HepG2 (cell line): ENCODE measurements at regions not wholly inside any gene's neighbourhood (a gene's known extent, or its start where the extent isn't known, plus 50 kb on each side); places are given as distances from the start of the nearest gene placed in this dataset.

Experiments
- CHCHD3 ChIP-seq: sonication (generic); formaldehyde crosslinking; IDR thresholded peaks from 2 replicates; pipeline ENCODE4 v1.8.0; 2022; ENCODE audit warnings: mild to moderate bottlenecking, missing genetic modification reagents, moderate library complexity
- HDAC2 ChIP-seq: sonication (generic); formaldehyde crosslinking; IDR thresholded peaks from 2 replicates; pipeline ENCODE4 v1.4.0; 2020; ENCODE audit warnings: missing genetic modification reagents
- HIC2 ChIP-seq: sonication (generic); formaldehyde crosslinking; IDR thresholded peaks from 2 replicates; pipeline ENCODE4 v1.9.0; 2022; ENCODE audit warnings: low read depth, missing genetic modification reagents
- IKZF4 ChIP-seq: sonication (generic); formaldehyde crosslinking; IDR thresholded peaks from 2 replicates; pipeline ENCODE4 v1.5.1; 2020; ENCODE audit warnings: borderline replicate concordance, mild to moderate bottlenecking, low read depth, missing genetic modification reagents; ENCODE audit errors: not compliant biosample characterization
- MEIS2 ChIP-seq: sonication (generic); formaldehyde crosslinking; IDR thresholded peaks from 2 replicates; pipeline ENCODE4 v1.9.0; 2021; ENCODE audit warnings: mild to moderate bottlenecking, missing genetic modification reagents
- NFE2 ChIP-seq: sonication (generic); formaldehyde crosslinking; IDR thresholded peaks from 2 replicates; pipeline ENCODE4 v1.4.0; 2020; ENCODE audit warnings: missing genetic modification reagents
- NFIC ChIP-seq: IDR thresholded peaks from 2 replicates; pipeline ENCODE4 v1.6.1; 2012; ENCODE audit warnings: mild to moderate bottlenecking, low read length, inconsistent platforms
- NR2F2 ChIP-seq: IDR thresholded peaks from 2 replicates; pipeline ENCODE4 v1.6.1; 2012; ENCODE audit warnings: low read depth, inconsistent platforms, borderline replicate concordance
- REPIN1 ChIP-seq: sonication (generic); formaldehyde crosslinking; IDR thresholded peaks from 2 replicates; pipeline ENCODE4 v1.8.0; 2022; ENCODE audit warnings: missing genetic modification reagents, low read depth, mild to moderate bottlenecking, borderline replicate concordance
- THAP11 ChIP-seq: IDR thresholded peaks from 2 replicates; pipeline ENCODE4 v1.6.1; 2016; ENCODE audit warnings: missing biosample characterization, missing genetic modification reagents
- THAP7 ChIP-seq: sonication (generic); formaldehyde crosslinking; IDR thresholded peaks from 2 replicates; pipeline ENCODE4 v1.8.1; 2023; ENCODE audit warnings: mild to moderate bottlenecking, missing genetic modification reagents
- ZBTB44 ChIP-seq: sonication (generic); formaldehyde crosslinking; IDR thresholded peaks from 2 replicates; pipeline ENCODE4 v1.4.0; 2020; ENCODE audit warnings: missing genetic modification reagents
- ZNF501 ChIP-seq: sonication (generic); formaldehyde crosslinking; IDR thresholded peaks from 2 replicates; pipeline ENCODE4 v1.5.1; 2020; ENCODE audit warnings: mild to moderate bottlenecking, moderate library complexity, missing genetic modification reagents
- ZNF547 ChIP-seq: sonication (generic); formaldehyde crosslinking; IDR thresholded peaks from 2 replicates; pipeline ENCODE4 v1.5.1; 2020; ENCODE audit warnings: mild to moderate bottlenecking, missing genetic modification reagents
- ZNF687 ChIP-seq: sonication (generic); formaldehyde crosslinking; IDR thresholded peaks from 2 replicates; pipeline ENCODE4 v1.5.1; 2020; ENCODE audit warnings: mild to moderate bottlenecking, missing genetic modification reagents, moderate library complexity
- ZNF720 ChIP-seq: sonication (generic); formaldehyde crosslinking; IDR thresholded peaks from 2 replicates; pipeline ENCODE4 v1.4.0; 2020; ENCODE audit warnings: missing genetic modification reagents
- ZNF883 ChIP-seq: sonication (generic); formaldehyde crosslinking; IDR thresholded peaks from 2 replicates; pipeline ENCODE4 v1.5.1; 2020; ENCODE audit warnings: mild to moderate bottlenecking, missing genetic modification reagents; ENCODE audit errors: not compliant biosample characterization
- TF ChIP-seq, protein P1 (sequence below): sonication (generic); formaldehyde crosslinking; IDR thresholded peaks from 2 replicates; pipeline ENCODE4 v1.4.0; 2020; ENCODE audit warnings: mild to moderate bottlenecking, missing genetic modification reagents
- TF ChIP-seq, protein P2 (sequence below): sonication (generic); formaldehyde crosslinking; IDR thresholded peaks from 2 replicates; pipeline ENCODE4 v1.8.1; 2023; ENCODE audit warnings: mild to moderate bottlenecking, missing genetic modification reagents

DNA sequence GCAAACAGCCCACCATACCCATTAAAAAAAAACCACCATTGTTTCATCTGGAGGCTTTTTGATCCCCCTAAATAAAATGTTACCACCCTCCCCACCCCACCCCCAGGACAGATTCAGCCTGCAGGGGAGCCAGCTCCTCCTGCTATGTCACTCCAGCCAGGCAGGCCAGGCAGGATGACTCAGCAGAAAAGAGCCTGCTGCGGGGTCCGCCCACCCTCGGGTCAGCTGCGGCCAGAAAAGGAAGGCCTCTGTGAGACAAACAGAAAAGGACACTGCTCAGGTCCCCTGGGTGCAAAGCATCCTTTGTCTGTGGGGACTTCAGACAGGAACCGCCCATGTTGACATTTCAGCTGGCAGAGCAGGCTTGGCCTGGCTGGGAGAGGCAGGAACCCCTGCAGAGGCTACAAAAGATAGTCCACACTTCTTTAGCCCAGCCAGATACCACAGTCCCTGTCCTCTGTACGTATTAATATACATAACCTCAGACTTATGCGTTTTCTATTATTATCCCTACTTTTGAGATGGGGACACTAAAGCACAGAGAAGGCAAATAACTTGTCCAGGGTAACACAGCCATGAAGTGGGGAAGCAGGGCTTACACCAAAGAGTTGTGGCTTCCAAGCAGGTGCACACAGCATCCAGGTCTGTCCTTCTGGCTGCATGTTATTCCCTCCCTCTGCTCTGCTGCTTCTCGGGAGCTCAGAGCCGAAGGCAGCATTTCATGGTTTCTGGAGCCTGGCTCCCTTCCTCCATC, 147.7 kb downstream of the CPEB2 start (continued):
- TF ChIP-seq ZNF720 (CRISPR knock-in tag) (no peak), ZNF501 (CRISPR knock-in tag) (0 out of 2 replicates have a peak, but pooled peaks have one; percentile 50), ZNF687 (CRISPR knock-in tag) (peak; percentile 62), ZNF883 (CRISPR knock-in tag) (no peak), THAP7 (CRISPR knock-in tag) (no peak), NR2F2 (no peak), THAP11 (CRISPR knock-in tag) (peak; percentile 35; the same call in 1 of the 2 replicates), CHCHD3 (CRISPR knock-in tag) (no peak), ZBTB44 (CRISPR knock-in tag) (no peak), ZNF547 (CRISPR knock-in tag) (no peak), IKZF4 (CRISPR knock-in tag) (no peak), NFIC (0 out of 2 replicates have a peak, but pooled peaks have one; percentile 28), HIC2 (CRISPR knock-in tag) (peak; percentile 91), NFE2 (CRISPR knock-in tag) (peak; percentile 86; the same call in 1 of the 2 replicates), MEIS2 (no peak), REPIN1 (CRISPR knock-in tag) (peak; percentile 58; the same call in 1 of the 2 replicates), HDAC2 (CRISPR knock-in tag) (peak; percentile 74)
- TF ChIP-seq, protein P1, sequence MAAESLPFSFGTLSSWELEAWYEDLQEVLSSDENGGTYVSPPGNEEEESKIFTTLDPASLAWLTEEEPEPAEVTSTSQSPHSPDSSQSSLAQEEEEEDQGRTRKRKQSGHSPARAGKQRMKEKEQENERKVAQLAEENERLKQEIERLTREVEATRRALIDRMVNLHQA (CRISPR knock-in tag) = no peak
- TF ChIP-seq, protein P2, sequence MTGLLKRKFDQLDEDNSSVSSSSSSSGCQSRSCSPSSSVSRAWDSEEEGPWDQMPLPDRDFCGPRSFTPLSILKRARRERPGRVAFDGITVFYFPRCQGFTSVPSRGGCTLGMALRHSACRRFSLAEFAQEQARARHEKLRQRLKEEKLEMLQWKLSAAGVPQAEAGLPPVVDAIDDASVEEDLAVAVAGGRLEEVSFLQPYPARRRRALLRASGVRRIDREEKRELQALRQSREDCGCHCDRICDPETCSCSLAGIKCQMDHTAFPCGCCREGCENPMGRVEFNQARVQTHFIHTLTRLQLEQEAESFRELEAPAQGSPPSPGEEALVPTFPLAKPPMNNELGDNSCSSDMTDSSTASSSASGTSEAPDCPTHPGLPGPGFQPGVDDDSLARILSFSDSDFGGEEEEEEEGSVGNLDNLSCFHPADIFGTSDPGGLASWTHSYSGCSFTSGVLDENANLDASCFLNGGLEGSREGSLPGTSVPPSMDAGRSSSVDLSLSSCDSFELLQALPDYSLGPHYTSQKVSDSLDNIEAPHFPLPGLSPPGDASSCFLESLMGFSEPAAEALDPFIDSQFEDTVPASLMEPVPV (CRISPR knock-in tag) = no peak
